WTC11 (cell line): ENCODE measurements at regions not wholly inside any gene's neighbourhood (a gene's known extent, or its start where the extent isn't known, plus 50 kb on each side); places are given as distances from the start of the nearest gene placed in this dataset.

Experiments used
- ATAC-seq: fragments of 200-7000 bp; cut with Tn5 transposase; 2 replicates; pipeline ENCODE4 v1.10.0; 2021; ENCODE audit warnings: mild to moderate bottlenecking, moderate library complexity
- CTCF ChIA-PET: fragments of 300-600 bp; sonication (Branson Sonifier 250); formaldehyde crosslinking; loops from one replicate; lab custom pipeline; 2021; ENCODE audit warnings: antibody characterized with exemption; lab: Charles Lee
- POLR2A ChIA-PET: fragments of 350-600 bp; sonication (Branson Sonifier 250); formaldehyde crosslinking; loops from one replicate; lab custom pipeline; 2021; ENCODE audit warnings: antibody characterized with exemption; lab: Charles Lee
- DNase-seq: peaks from one replicate; pipeline ENCODE4 v3.0.0; 2021; ENCODE audit warnings: low spot score
- H3K27ac Mint-ChIP-seq: 2 replicates; pipeline ENCODE4 v1.8.0; 2021; ENCODE audit warnings: mixed read lengths
- H3K27me3 Mint-ChIP-seq: 2 replicates; pipeline ENCODE4 v1.8.0; 2021; ENCODE audit warnings: low read depth, mild to moderate bottlenecking, moderate library complexity, mixed read lengths
- H3K36me3 Mint-ChIP-seq: 2 replicates; pipeline ENCODE4 v1.8.0; 2021; ENCODE audit warnings: mixed read lengths
- H3K4me1 Mint-ChIP-seq: 2 replicates; pipeline ENCODE4 v1.8.0; 2022; ENCODE audit warnings: mixed read lengths
- H3K4me3 Mint-ChIP-seq: 2 replicates; pipeline ENCODE4 v1.8.0; 2021; ENCODE audit warnings: mild to moderate bottlenecking, moderate library complexity, mixed read lengths
- H3K9me3 Mint-ChIP-seq: 2 replicates; pipeline ENCODE4 v1.8.0; 2021; ENCODE audit warnings: mixed read lengths
- FOXJ3 ChIP-seq: sonication (generic); formaldehyde crosslinking; IDR thresholded peaks from 2 replicates; pipeline ENCODE4 v1.9.0; 2021; ENCODE audit warnings: missing genetic modification reagents, mild to moderate bottlenecking, borderline replicate concordance
- FOXP1 ChIP-seq: sonication (generic); formaldehyde crosslinking; IDR thresholded peaks from 2 replicates; pipeline ENCODE4 v1.8.0; 2022; ENCODE audit warnings: missing genetic modification reagents, mild to moderate bottlenecking, moderate library complexity, borderline replicate concordance
- GTF2I ChIP-seq: fragments of 250-450 bp; sonication (Bioruptor Pico); conservative IDR thresholded peaks from 2 replicates; pipeline ENCODE4 v1.4.0; 2021; ENCODE audit warnings: mild to moderate bottlenecking
- JUN ChIP-seq: sonication (generic); formaldehyde crosslinking; IDR thresholded peaks from 2 replicates; pipeline ENCODE4 v1.8.0; 2023; ENCODE audit warnings: mild to moderate bottlenecking, missing genetic modification reagents
- NFYB ChIP-seq: sonication (generic); formaldehyde crosslinking; conservative IDR thresholded peaks from 2 replicates; pipeline ENCODE4 v1.8.0; 2022; ENCODE audit warnings: low read depth, missing genetic modification reagents
- ZNF121 ChIP-seq: sonication (generic); formaldehyde crosslinking; IDR thresholded peaks from 2 replicates; pipeline ENCODE4 v1.8.0; 2023; ENCODE audit warnings: missing genetic modification reagents
- ZNF138 ChIP-seq: sonication (generic); formaldehyde crosslinking; conservative IDR thresholded peaks from 2 replicates; pipeline ENCODE4 v1.8.1; 2022; ENCODE audit warnings: mild to moderate bottlenecking, moderate library complexity, missing genetic modification reagents
- ZNF232 ChIP-seq: sonication (generic); formaldehyde crosslinking; IDR thresholded peaks from 2 replicates; pipeline ENCODE4 v1.8.0; 2022; ENCODE audit warnings: mild to moderate bottlenecking, missing genetic modification reagents
- TF ChIP-seq, protein P1 (sequence below): fragments of 250-450 bp; sonication (Bioruptor Pico); IDR thresholded peaks from 2 replicates; pipeline ENCODE4 v2.1.2; 2022; ENCODE audit warnings: mild to moderate bottlenecking, moderate library complexity
- TF ChIP-seq, protein P2 (sequence below): sonication (generic); formaldehyde crosslinking; IDR thresholded peaks from 2 replicates; pipeline ENCODE4 v1.8.1; 2022; ENCODE audit warnings: low read depth, mild to moderate bottlenecking, moderate library complexity, missing genetic modification reagents, borderline replicate concordance
- TF ChIP-seq, protein P3 (sequence below): fragments of 250-450 bp; sonication (Bioruptor Pico); IDR thresholded peaks from 2 replicates; pipeline ENCODE4 v1.9.0; 2021; ENCODE audit warnings: mild to moderate bottlenecking
- TF ChIP-seq, protein P4 (sequence below): fragments of 200-600 bp; IDR thresholded peaks from 2 replicates; pipeline ENCODE4 v1.8.0; 2022; ENCODE audit warnings: antibody characterized with exemption
- TF ChIP-seq, protein P5 (sequence below): sonication (generic); formaldehyde crosslinking; IDR thresholded peaks from 2 replicates; pipeline ENCODE4 v1.8.1; 2023; ENCODE audit warnings: mild to moderate bottlenecking, missing genetic modification reagents, moderate library complexity
- TF ChIP-seq, protein P6 (sequence below): sonication (generic); formaldehyde crosslinking; conservative IDR thresholded peaks from 2 replicates; pipeline ENCODE4 v1.8.1; 2023; ENCODE audit warnings: mild to moderate bottlenecking, low read depth, missing genetic modification reagents, moderate library complexity

DNA sequence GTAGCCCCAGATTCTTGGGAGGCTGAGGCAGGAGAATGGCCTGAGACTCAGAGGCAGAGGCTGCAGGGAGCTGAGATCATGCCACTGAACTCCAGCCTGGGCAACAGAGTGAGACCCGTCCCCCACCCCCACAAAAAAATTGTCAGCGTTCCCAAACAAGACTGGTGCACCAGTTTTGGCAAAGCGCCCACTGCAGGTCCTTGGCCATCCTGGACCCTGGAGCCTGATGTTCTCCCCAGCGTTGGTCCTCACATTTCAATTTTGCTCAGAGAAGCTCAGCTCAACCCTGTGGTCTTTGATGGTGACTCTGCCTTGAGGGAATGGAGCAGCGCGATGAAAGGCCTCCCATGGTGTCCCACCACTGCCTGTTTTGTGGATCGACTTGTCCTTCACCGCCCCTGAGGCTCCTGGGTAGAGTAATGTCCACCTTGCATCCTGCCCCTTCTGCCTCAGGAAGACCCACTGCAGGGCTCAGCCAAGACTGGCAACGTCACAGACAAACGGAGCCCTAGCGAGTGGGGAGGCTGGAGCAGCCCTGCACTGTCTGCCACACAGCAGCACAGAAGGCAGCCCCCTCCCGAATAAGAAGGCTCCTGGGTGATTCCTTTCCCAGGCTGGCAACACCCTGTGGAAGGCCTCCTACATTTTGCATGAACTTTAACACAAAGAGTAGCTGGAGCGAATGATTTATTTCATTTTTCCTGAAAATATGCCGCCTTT is 410.9 kb downstream of the TCERG1L start:
- Mint-ChIP-seq H3K27ac (no peak overlapping the region), H3K9me3 (peaks cover 42% of the 10 kb centered on the region), H3K27me3 (peaks cover 3% of the 10 kb centered on the region), H3K4me1 (peaks cover under 1% of the 10 kb centered on the region), H3K4me3 (no peak overlapping the region), H3K36me3 (peaks cover 49% of the 10 kb centered on the region)
- ChIA-PET POLR2A (no interaction called here), CTCF (interaction anchor here (1.1 kb wide), 1 partner anchor 184 kb away, joined by 5 read pairs; no protein-coding TSS in a partner anchor)
- ATAC-seq (no peak), DNase-seq (no peak)
- no peak for TF ChIP-seq ZNF138 (CRISPR knock-in tag)

DNA sequence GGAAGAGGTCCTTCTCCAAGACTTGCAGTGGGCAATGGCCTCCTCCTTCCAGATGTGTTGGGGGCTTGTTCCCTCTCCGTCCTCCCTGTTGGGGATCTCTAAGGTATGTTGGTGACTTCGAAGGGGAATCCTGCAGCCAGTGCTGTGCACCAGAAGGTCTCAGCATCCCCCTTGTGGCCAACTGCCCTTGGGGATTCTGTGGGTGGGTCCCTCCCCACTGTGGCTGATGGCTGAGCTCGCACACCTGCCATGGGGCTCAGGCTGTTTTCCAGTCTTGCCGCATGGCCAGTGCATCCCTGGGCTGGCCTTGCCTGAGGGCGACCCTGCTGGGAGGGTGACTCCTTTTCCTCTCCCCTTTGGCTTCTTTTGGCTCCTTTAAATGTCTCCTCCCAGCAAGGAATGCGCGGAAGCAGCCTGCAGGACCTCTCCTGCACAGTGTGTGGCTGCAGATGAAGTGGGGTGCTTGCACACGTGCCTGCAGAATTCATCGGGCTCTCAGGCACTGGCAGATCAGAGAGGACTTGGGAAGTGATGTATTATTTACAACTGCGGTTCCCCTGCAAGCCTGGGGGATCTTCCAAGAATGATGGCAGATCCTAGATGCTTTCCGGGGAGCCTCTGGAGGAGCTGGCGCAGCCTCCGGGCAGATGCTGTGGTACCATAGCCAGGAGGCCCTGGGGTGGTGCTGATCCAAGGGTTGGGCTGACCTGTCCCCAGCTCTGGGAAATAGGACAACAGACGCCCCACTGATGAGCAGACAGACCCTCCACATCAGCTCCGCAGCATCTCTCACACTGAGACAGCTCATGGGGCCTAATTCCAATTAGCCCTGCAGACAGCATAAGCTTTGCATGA is 410.0 kb downstream of the TCERG1L start:
- Mint-ChIP-seq H3K4me1 (no peaks in the 10 kb centered on the region), H3K9me3 (peaks cover 37% of the 10 kb centered on the region), H3K4me3 (no peak overlapping the region), H3K36me3 (peaks cover 54% of the 10 kb centered on the region), H3K27ac (no peak overlapping the region), H3K27me3 (peaks cover 3% of the 10 kb centered on the region; the same call in 1 of the 2 replicates)
- ChIA-PET CTCF (interaction anchor here (1.1 kb wide), 1 partner anchor 183 kb away, joined by 5 read pairs; no protein-coding TSS in a partner anchor), POLR2A (no interaction called here)
- no peak for ATAC-seq
- no peak for TF ChIP-seq NFYB (CRISPR knock-in tag)
- TF ChIP-seq FOXJ3 (CRISPR knock-in tag) = no peak
- no peak for TF ChIP-seq ZNF232 (CRISPR knock-in tag)
- no peak for TF ChIP-seq ZNF138 (CRISPR knock-in tag)
- TF ChIP-seq, protein P1, sequence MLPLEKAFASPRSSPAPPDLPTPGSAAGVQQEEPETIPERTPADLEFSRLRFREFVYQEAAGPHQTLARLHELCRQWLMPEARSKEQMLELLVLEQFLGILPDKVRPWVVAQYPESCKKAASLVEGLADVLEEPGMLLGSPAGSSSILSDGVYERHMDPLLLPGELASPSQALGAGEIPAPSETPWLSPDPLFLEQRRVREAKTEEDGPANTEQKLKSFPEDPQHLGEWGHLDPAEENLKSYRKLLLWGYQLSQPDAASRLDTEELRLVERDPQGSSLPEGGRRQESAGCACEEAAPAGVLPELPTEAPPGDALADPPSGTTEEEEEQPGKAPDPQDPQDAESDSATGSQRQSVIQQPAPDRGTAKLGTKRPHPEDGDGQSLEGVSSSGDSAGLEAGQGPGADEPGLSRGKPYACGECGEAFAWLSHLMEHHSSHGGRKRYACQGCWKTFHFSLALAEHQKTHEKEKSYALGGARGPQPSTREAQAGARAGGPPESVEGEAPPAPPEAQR (CRISPR knock-in tag) = no peak
- TF ChIP-seq, protein P2, sequence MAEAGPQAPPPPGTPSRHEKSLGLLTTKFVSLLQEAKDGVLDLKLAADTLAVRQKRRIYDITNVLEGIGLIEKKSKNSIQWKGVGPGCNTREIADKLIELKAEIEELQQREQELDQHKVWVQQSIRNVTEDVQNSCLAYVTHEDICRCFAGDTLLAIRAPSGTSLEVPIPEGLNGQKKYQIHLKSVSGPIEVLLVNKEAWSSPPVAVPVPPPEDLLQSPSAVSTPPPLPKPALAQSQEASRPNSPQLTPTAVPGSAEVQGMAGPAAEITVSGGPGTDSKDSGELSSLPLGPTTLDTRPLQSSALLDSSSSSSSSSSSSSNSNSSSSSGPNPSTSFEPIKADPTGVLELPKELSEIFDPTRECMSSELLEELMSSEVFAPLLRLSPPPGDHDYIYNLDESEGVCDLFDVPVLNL (CRISPR knock-in tag) = no peak
- TF ChIP-seq, protein P3, sequence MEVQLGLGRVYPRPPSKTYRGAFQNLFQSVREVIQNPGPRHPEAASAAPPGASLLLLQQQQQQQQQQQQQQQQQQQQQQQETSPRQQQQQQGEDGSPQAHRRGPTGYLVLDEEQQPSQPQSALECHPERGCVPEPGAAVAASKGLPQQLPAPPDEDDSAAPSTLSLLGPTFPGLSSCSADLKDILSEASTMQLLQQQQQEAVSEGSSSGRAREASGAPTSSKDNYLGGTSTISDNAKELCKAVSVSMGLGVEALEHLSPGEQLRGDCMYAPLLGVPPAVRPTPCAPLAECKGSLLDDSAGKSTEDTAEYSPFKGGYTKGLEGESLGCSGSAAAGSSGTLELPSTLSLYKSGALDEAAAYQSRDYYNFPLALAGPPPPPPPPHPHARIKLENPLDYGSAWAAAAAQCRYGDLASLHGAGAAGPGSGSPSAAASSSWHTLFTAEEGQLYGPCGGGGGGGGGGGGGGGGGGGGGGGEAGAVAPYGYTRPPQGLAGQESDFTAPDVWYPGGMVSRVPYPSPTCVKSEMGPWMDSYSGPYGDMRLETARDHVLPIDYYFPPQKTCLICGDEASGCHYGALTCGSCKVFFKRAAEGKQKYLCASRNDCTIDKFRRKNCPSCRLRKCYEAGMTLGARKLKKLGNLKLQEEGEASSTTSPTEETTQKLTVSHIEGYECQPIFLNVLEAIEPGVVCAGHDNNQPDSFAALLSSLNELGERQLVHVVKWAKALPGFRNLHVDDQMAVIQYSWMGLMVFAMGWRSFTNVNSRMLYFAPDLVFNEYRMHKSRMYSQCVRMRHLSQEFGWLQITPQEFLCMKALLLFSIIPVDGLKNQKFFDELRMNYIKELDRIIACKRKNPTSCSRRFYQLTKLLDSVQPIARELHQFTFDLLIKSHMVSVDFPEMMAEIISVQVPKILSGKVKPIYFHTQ = no peak
- no peak for TF ChIP-seq GTF2I
- no peak for TF ChIP-seq ZNF121 (CRISPR knock-in tag)
- DNase-seq = no peak

DNA sequence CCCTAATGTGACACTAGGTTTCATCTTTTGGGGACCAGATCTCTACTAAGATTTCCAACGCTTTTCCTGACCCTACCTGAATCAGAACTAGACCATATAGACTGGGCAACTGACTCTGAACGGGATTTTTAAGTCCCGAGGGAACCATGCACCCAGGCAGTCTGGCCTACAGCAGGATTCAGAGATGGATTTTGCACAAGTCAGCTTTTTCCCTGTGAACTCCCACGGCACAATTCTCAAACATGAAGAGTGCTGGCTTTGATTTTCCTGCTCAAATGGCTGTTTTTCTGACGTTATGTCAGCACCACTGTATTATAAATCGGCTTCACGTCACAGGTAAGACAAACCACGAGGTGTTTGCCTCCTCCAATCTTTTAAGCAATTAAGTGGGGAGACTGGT is 409.1 kb downstream of the TCERG1L start:
- Mint-ChIP-seq H3K4me3 (no peak overlapping the region), H3K36me3 (peaks cover 49% of the 10 kb centered on the region), H3K27me3 (peaks cover 3% of the 10 kb centered on the region; the same call in 1 of the 2 replicates), H3K4me1 (no peaks in the 10 kb centered on the region), H3K9me3 (peaks cover 33% of the 10 kb centered on the region), H3K27ac (no peak overlapping the region)
- ChIA-PET CTCF (no interaction called here), POLR2A (no interaction called here)
- DNase-seq (no peak), ATAC-seq (no peak)
- TF ChIP-seq, protein P4, sequence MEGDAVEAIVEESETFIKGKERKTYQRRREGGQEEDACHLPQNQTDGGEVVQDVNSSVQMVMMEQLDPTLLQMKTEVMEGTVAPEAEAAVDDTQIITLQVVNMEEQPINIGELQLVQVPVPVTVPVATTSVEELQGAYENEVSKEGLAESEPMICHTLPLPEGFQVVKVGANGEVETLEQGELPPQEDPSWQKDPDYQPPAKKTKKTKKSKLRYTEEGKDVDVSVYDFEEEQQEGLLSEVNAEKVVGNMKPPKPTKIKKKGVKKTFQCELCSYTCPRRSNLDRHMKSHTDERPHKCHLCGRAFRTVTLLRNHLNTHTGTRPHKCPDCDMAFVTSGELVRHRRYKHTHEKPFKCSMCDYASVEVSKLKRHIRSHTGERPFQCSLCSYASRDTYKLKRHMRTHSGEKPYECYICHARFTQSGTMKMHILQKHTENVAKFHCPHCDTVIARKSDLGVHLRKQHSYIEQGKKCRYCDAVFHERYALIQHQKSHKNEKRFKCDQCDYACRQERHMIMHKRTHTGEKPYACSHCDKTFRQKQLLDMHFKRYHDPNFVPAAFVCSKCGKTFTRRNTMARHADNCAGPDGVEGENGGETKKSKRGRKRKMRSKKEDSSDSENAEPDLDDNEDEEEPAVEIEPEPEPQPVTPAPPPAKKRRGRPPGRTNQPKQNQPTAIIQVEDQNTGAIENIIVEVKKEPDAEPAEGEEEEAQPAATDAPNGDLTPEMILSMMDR = no peak
- no peak for TF ChIP-seq JUN
- TF ChIP-seq, protein P5, sequence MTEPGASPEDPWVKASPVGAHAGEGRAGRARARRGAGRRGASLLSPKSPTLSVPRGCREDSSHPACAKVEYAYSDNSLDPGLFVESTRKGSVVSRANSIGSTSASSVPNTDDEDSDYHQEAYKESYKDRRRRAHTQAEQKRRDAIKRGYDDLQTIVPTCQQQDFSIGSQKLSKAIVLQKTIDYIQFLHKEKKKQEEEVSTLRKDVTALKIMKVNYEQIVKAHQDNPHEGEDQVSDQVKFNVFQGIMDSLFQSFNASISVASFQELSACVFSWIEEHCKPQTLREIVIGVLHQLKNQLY = no peak
- TF ChIP-seq, protein P6, sequence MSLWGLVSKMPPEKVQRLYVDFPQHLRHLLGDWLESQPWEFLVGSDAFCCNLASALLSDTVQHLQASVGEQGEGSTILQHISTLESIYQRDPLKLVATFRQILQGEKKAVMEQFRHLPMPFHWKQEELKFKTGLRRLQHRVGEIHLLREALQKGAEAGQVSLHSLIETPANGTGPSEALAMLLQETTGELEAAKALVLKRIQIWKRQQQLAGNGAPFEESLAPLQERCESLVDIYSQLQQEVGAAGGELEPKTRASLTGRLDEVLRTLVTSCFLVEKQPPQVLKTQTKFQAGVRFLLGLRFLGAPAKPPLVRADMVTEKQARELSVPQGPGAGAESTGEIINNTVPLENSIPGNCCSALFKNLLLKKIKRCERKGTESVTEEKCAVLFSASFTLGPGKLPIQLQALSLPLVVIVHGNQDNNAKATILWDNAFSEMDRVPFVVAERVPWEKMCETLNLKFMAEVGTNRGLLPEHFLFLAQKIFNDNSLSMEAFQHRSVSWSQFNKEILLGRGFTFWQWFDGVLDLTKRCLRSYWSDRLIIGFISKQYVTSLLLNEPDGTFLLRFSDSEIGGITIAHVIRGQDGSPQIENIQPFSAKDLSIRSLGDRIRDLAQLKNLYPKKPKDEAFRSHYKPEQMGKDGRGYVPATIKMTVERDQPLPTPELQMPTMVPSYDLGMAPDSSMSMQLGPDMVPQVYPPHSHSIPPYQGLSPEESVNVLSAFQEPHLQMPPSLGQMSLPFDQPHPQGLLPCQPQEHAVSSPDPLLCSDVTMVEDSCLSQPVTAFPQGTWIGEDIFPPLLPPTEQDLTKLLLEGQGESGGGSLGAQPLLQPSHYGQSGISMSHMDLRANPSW (CRISPR knock-in tag) = no peak
- no peak for TF ChIP-seq FOXP1
